Fibroblast of gingiva (primary cell): ENCODE measurements at regions not wholly inside any gene's neighbourhood (a gene's known extent, or its start where the extent isn't known, plus 50 kb on each side); places are given as distances from the start of the nearest gene placed in this dataset.

ENCODE experiments used
- DNase-seq: peaks from one replicate; pipeline ENCODE4 v3.0.0-alpha.2; 2011; ENCODE audit warnings: low read depth

DNA sequence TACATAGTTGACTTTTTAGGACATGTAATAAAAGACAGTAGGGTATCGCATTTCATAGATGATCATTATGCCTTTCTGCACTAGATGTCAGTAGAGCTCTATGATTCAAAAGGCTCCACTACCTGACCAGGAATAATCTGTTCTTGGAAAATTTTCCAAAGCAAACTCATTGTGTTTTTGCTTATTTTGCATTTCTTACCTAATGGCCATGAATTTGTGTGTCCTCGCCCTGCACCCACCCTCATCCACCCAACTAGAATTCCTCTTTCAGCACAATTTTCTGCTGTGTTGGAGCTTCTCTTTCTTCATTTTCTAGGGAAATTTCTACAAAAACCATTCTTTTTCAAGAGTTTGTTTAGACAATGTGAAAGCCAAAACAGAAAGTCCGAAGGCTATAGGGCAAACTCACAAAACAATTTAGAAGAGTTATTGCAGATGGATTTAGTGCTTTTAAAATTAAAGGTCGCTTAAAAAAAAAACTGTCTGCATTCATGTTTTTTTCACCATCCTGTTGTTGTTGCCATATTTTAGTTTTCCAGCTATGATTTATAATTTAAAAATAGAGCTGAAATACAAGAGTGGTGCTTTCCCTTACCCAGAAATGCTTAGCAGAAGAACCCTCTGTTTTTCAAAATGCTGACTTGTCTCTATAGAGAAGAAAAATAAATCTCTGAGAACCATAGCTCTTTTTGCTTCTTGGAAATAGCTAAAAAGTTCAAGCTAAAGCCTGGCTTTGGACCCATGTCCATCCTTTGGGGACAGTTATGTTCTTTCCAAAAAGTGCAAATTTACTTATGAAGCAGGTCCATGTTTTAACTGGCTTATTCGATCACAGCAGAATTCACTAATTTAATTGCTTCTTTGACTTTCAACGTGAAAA lies 183.7 kb downstream of the SPATA18 start:
- DNase-seq = peak; percentile 44

DNA sequence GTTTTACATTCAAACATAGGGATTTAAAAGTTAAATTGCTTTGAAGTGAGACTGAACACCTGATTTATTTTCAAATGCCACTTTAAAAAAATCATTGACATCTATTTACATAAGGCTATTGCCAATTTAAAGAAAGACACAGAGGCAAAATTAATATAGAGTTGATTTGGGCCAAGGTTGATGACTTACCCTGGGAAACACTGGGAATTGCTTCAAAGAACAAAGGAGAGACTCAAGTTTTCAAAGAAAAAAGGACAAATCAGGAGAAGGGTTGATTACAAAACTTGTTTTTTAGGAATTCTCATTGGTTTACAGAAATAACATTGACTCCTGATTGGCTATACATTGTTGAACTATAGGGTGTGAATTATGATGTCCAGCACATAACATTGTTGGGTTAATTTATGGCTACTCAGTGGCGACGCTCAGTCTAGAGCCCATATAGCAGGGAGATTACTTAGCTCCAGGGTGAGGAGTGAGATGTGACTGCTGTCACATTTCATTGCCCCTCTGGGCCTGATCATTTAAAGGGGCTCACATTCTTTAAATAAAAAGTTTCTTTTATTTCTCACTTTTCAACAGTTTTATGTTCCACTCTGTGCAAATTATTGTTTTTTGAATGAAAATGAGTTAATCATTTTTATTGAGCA lies 184.6 kb downstream of the SPATA18 start:
- no peak for DNase-seq

DNA sequence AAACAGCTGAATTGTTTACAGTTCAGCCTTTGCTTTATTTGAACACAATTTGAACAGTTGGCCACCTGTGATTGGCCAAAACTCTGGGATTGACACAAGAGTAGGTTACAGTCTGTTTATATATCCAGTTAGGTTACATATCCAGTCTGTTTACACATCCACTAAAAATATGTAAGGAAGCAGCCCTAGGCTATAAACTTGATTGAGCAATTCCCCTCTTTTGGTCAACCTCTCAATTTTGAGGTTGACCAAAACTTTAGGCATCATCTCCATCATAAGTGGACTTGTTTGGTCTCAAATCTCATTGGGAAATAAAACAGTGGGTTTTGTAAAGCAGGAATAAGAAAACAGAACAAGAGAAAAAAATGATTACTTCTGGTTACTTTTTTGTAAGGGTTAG lies 190.8 kb downstream of the SPATA18 start:
- peak; percentile 71 for DNase-seq

DNA sequence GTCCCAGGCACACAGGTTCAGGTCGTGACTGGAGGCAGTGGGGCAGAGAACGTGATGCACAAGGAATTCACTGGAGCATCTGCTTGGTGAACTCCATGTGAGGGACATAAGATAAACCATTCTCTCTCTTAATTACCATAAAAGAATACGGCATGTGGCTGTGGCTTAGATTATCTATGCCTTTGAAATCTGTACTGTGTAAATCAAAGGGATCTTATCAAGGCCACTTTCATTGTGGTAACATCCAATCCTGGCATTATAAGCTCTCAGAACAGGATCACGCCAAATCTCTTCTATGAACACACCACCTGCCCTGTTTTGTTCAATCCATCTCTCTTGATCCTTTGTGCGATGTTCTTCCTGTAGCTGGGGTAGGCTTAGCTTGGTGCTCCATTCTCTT lies 192.3 kb downstream of the SPATA18 start:
- no peak for DNase-seq

DNA sequence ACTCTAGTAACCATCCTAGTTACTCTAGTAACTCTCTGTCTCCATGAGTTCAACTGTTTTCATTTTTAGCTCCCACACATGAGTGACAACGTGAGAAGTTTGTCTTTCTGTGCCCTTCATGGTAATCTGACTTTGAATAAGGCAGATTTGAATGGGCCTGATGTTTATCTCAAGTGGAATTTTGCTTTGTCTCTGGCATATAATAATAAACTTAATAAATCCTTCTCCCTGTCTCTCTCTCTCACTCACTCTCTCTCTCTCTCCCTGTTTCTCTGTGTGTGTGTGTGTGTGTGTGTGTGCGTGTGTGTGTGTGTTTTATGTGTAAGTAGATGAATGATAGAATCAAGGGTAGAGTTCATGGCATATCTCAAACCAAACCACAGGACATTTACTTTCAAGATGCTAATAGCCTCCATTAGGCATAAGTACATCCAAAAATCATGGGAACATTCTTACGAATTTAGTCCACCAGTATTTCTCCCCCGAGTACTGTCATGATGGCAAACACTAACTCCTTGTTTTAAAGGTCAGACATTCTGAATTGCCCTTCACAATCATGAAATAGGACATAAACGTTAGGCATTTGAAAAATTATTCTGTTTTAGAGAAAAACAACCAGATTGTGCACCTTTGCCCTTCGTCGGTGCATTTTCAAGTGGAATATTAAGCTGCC lies 193.1 kb downstream of the SPATA18 start:
- DNase-seq = no peak

DNA sequence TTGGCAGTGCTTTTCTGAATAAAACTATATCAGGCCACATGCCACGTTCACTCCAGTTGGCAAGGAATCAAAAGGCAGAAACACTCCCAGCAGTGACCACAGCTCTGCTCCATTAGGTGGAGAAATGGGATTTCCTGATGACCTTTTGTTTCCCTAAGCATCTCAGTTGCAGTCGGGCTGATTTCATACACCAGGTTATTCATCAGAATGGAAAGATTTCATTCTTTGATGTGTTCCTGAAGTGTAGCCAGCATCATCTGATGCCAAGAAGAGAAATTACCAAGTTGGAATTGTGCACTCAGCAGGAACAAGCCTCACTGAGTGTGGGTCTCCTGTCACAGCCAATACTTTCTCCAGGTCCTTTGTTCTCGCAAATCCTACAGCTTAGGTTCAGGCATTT lies 193.7 kb downstream of the SPATA18 start:
- no peak for DNase-seq

DNA sequence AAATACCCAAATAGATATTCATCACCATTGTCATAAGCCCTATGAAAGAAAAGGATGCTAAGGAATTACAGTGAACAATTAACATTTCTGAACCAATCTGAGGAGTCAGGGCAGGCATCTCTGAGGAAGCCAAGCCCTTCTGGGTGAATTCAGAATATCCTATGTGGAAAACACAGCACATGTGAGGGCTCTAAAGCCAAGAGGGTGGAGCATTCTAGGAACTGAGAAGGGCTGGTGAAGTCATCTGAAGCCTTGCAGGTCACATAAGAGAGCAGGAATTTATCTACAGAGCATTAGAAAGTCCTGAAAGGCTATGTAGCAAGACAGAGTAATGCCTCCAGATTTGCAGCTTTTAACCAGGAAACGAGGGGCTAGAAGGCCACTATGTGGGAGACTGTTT lies 195.7 kb downstream of the SPATA18 start:
- no peak for DNase-seq

DNA sequence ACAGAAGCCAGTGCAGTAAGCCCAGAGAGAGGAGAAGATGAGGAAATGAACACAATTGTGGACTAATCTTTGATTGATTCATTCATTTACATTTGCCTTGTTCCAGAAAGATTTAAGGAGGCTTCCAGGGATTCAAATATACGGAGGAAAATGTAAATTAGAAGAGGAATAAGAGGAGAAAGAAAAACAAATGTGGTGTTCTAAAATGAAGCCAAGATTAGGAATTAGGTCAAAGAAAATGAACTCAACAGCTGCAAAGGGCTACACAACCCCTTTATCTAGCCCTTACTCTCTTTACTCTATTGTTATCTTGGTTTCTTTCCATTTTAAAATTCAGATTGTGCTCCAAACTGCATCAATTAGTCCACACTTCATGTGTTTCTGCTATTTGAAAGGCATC lies 196.8 kb downstream of the SPATA18 start:
- DNase-seq = no peak

DNA sequence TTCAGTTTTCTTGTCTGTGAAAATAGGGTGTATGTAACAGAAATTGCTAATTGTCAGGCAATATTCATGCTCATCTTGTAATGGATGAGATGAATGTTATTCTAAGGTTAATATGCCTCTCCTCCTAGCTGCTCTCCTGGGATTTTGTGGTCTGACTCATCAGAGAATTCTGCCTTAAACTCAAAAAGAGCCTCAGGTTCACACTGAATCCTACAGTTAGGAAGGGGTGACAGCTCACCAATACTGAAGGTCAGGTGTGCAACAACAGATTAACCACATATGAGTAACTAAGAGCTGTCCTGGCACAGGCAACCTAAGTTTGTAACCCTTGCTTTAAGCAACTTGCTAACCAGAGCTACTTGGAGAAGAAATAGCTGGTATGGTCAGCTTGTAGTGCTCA lies 197.7 kb downstream of the SPATA18 start:
- no peak for DNase-seq

DNA sequence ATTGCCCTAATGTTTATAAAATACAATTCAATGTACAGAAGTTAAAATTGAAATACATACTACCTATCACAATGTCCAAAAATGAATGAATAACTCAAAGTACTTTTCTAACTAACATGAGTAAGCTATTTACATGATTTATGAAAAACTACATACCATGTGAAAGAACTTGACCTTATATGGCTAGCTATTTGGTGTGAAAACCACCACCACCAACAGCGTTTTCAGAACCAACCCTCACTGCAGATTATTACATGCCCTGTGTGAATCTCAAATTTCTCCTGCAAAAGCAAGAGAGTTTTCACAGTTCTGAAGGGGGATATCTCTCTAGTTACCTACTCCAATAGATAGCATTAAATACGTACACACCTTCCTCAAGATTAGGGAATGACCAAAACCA lies 198.5 kb downstream of the SPATA18 start:
- no peak for DNase-seq

DNA sequence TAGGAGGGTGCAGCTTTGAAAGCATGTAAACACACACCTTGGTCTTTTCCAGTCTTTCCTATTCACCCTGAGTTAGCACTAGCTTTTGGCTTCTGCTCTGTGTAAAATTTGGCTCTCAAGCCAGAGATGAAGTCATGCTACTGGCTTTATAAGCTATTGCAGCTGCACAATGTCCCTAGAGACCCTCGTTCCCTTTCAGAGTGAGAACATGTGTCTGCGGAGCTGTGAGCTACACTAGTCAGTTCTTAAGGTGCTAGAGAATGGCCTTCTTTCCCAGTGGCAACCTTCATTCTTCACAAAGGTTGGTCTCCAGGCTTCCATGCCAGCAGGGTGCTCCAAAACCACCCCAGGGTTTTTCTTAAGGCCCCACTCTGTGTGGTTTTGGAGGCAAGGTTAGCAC lies 199.1 kb downstream of the SPATA18 start:
- DNase-seq = peak; percentile 65

DNA sequence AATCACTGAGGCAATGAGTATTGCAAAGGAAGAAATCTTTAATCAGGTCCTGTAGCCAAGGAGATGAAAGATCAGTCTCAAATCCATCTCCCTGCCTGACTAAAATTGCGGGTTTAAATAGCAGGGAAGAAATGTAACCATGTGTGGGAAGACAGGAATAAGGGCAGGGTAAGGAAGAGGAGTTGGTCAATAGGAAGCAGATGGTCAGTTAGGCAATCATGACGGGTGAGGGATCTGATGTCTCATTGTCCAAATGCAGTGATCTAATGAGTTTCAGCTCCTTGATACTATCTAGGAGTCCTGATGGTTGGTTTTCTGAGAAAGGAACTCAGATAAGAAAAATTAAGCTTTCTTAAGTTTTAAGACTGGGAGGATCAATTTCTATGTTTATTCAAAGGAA lies 200.8 kb downstream of the SPATA18 start:
- peak; percentile 50 for DNase-seq

DNA sequence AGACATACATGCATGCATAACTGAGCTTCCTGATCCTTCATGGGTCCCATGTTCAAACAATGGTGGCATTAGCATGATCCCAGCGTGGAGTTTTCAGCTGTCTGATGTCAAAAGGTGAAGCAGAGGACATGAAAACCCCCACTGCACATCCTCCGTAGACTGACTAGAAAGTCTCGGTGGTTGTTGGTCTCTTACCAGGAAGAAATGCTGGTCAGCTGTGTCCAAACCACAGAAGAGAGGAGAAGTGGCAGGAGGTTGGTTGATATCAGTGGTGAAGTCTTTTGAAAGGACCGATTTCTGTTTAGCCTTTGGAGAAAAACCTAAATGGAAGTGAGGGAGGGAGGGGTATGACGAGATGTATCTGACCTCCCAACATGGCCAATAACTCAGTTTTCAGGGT lies 201.9 kb downstream of the SPATA18 start:
- no peak for DNase-seq

DNA sequence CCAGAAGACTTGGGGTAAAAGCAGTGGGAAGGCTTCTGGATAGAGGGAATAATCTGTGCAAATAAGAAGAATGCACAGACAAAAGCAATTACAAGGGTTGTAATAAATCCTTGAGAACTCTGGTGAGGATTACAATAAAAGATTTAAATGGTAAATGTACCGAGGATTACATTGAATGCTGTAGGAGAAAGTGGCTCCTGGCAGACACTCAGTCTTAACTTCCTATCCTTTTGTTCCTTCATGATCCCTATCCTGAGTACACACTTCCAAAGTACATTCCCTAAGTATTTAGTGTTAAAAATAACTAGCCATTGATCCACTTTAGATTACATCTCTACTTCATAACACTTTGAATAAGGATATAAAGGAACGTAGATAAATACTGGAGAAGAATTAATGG lies 205.4 kb downstream of the SPATA18 start:
- no peak for DNase-seq

DNA sequence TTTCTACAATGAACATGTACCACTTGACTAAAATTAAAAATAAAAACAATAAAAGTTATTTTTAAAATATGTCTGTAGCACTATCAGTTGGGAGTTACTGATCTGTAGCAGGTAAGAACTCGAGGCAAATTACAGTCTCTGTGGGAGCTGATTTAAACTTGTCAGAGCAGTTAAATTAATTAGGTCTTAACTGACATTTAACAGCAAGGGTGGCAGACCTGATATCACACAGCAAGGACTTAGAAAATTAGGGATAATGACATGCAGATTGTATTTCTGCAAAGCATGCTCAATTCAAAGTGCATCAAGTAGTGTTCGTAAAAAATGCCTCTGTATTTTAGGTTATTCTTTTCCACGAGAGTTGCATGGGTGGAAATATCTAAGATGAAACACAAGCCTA lies 208.9 kb downstream of the SPATA18 start:
- DNase-seq = no peak

DNA sequence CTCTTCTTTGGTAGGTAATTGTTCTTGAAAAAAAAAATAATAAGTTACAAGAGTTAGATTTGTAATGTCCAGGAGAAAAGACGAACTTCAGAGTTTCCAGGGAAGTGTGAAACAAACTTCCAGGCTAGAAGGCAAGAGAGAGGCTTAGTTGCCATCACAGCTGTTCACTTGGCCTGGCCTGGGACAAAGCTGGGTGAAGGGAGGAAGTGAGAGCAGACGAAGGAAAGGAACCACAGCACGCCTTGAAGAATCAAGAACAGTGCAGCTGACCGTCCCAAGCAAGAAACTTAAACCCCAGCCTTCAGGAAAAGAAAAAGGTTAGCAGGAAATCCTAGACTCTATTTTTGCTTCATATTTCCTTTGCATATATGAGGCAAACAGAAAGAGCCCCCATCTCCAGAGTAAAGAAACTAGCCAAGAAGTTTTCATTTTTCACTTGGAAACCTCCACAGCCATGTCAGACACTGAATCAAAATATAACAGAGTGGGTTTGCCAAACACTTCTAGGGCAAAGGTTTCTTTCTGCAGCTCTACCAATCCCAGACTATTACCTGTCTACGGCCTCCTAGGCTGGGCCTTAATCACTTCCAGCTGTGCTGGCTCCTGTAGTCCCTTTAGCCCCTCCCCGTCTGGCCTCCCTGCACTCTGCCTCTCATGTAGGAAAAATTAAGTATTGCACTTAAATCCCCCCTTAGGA lies 209.6 kb downstream of the SPATA18 start:
- no peak for DNase-seq

DNA sequence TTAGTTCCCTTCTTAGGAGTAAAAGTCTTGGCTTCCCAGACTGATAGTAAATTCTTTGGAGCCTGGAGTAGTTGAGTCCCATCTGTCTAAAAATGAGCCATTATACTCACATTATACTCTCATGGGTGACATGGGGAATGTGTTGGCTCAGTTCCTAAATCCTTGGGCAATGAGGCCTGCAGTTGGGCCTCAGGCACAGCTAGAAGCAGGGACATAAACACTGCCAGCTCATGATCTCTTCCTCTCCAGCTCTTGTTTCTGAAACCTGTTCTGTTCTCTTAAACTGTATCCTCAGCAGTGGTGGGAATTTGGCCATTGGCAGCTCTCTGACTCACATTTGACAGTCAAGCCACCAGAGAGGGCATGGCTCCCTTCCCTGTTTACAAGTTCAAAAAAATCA lies 212.5 kb downstream of the SPATA18 start:
- DNase-seq = peak; percentile 23

DNA sequence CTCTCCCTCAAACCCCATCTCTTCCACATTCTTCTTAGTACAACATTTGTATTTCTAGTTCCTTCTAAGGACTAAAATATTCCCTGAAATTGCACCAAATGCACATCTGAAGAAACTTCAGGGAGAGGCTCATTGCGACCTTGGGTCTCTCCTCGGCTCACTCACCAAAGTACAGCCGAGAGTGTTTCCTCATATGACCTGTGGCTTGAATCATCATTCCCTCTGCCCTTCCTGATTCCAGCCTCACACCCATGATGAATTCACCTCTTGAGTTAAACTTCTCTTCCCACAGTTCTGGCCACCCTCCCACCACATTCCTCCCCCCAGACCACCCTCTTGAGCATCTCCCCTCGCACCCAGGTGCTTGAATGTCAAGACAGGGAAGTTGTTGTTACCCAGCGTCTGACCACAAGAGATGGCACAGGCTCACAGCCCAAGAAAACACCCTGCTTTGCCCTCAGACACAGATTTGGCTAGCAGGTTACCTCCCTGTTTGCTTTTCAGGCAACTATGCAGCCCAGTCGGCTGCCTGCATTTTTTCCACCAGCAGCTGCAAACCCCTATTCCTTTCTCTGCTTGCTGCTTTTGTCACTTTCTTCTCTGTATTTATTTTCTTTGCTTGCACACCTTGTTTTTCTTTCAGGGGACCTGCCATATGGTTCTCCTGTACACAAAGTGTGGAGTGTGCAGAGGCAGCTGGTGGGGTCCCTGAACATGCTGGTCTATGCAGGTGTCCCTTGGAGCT lies 214.8 kb downstream of the SPATA18 start:
- no peak for DNase-seq

DNA sequence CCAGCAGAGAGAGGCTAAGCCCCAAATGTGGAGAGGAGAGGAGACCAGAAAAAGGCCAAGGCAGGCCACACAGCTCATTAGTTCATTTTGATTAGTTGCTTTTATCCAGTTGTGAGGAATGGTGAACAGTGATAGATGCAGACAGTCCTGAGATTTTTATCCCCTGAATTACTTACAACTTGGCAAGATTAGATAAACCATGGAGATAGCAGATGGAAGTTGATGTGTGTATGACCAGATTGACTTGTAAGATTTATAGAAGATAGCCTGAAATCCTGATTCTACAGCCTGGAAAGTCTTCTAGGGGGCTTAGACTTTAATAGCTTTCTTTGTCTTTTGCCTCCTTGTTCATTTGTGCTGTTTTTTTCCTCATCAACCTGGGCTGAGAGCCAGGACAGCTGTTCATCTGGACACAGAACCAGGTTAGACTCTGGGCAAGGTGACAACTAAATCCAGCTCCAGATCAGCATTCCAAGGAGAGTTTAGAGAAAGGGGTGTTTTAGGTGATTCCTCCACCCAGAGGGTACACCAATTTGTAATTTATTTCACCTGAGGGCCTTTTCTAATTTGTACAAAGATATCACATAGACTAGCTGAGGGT lies 215.5 kb downstream of the SPATA18 start:
- DNase-seq = no peak

DNA sequence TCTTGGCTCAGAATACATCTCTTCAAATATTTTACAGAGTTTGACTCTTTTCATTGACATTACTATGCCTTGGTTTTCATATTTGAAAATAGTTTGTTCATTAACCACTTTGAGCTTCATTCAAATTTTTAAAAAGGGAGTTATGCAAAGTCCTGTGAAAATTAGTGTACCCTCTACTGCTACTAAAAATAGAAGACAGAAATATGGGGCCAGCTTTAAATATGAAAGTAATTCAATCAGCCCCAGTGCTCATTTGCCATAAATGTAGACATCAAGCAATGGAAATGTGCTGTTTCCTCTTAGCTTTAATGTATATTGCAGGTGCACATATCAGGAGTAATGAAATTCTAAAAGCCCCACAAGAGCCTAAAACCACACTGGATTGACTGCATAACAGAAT lies 218.7 kb downstream of the SPATA18 start:
- no peak for DNase-seq

DNA sequence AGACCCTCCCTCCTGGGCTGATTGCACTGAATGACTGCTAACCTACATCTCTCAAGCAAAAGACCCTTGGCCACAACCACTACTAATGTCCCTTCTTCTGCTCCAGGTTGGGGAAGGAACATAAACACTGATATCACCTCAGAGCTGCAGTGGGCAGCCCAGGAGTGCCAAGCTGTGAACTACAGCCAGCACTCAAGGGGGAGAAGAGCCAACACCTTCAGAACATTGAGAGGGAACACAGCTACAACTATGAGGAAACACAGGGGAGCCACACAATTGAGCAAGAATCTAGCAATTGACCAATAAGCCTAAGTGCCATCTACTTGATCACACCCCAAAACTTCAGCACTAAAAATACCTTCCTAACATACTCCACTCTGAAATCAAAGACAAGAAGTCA lies 222.8 kb downstream of the SPATA18 start:
- no peak for DNase-seq
